H9 (cell line): ENCODE measurements at regions not wholly inside any gene's neighbourhood (a gene's known extent, or its start where the extent isn't known, plus 50 kb on each side); places are given as distances from the start of the nearest gene placed in this dataset.

Experiments
- DNase-seq: peaks from one replicate; pipeline ENCODE4 v3.0.0-alpha.2; 2017
- H2AFZ ChIP-seq: one replicate; pipeline ENCODE4 v1.6.1; 2013; ENCODE audit warnings: mild to moderate bottlenecking, low read length, control low read depth, moderate library complexity
- H2AK5ac ChIP-seq: 2 replicates; pipeline ENCODE4 v1.6.1; 2013; ENCODE audit warnings: low read length, control low read depth, mixed read lengths; ENCODE audit not compliant: insufficient read length
- H2BK120ac ChIP-seq: one replicate; pipeline ENCODE4 v1.6.1; 2013; ENCODE audit warnings: low read depth, mild to moderate bottlenecking, low read length, control low read depth, inconsistent platforms; ENCODE audit not compliant: poor library complexity, severe bottlenecking
- H2BK12ac ChIP-seq: 2 replicates; pipeline ENCODE4 v1.6.1; 2013; ENCODE audit warnings: low read length, control low read depth, mixed read lengths, low read depth; ENCODE audit not compliant: insufficient read length
- H2BK15ac ChIP-seq: 2 replicates; pipeline ENCODE4 v1.6.1; 2013; ENCODE audit warnings: low read depth, low read length, control low read depth
- H2BK20ac ChIP-seq: one replicate; pipeline ENCODE4 v1.6.1; 2013; ENCODE audit warnings: low read depth, mild to moderate bottlenecking, low read length, control low read depth, inconsistent platforms; ENCODE audit not compliant: poor library complexity, severe bottlenecking
- H2BK5ac ChIP-seq: 2 replicates; pipeline ENCODE4 v1.6.1; 2013; ENCODE audit warnings: low read length, control low read depth, mixed read lengths; ENCODE audit not compliant: insufficient read length
- H3K14ac ChIP-seq: 2 replicates; pipeline ENCODE4 v1.6.1; 2013; ENCODE audit warnings: low read length, control low read depth; ENCODE audit not compliant: insufficient read depth
- H3K18ac ChIP-seq: 2 replicates; pipeline ENCODE4 v1.6.1; 2013; ENCODE audit warnings: low read depth, mild to moderate bottlenecking, mixed read lengths, low read length, control low read depth; ENCODE audit not compliant: insufficient read length
- H3K23ac ChIP-seq: 2 replicates; pipeline ENCODE4 v1.6.1; 2013; ENCODE audit warnings: low read length, control low read depth, mixed read lengths, low read depth; ENCODE audit not compliant: insufficient read length
- H3K23me2 ChIP-seq: 2 replicates; pipeline ENCODE4 v1.6.1; 2013; ENCODE audit warnings: low read depth, mild to moderate bottlenecking, mixed read lengths, low read length, control low read depth; ENCODE audit not compliant: insufficient read length, poor library complexity, severe bottlenecking
- H3K27ac ChIP-seq: 2 replicates; pipeline ENCODE4 v1.5.1; 2013; ENCODE audit warnings: low read length, control low read depth, mixed read lengths, low read depth; ENCODE audit not compliant: insufficient read length
- H3K27me3 ChIP-seq: 2 replicates; pipeline ENCODE4 v1.6.1; 2013; ENCODE audit warnings: low read length, control low read depth, inconsistent platforms; ENCODE audit not compliant: insufficient read depth
- H3K4ac ChIP-seq: 2 replicates; pipeline ENCODE4 v1.6.1; 2013; ENCODE audit warnings: low read depth, mild to moderate bottlenecking, control low read depth, inconsistent platforms, low read length, moderate library complexity
- H3K4me1 ChIP-seq: 2 replicates; pipeline ENCODE4 v1.6.1; 2013; ENCODE audit warnings: low read length, control low read depth, inconsistent platforms; ENCODE audit not compliant: insufficient read depth
- H3K4me2 ChIP-seq: 2 replicates; pipeline ENCODE4 v1.6.1; 2013; ENCODE audit warnings: low read length, control low read depth, mixed read lengths; ENCODE audit not compliant: insufficient read length, insufficient read depth
- H3K56ac ChIP-seq: 2 replicates; pipeline ENCODE4 v1.6.1; 2013; ENCODE audit warnings: low read depth, mild to moderate bottlenecking, mixed read lengths, low read length, control low read depth; ENCODE audit not compliant: insufficient read length
- H3K79me1 ChIP-seq: 2 replicates; pipeline ENCODE4 v1.6.1; 2013; ENCODE audit warnings: low read depth, mild to moderate bottlenecking, moderate library complexity, low read length, control low read depth, inconsistent platforms; ENCODE audit not compliant: insufficient read depth, poor library complexity, severe bottlenecking
- H3K79me2 ChIP-seq: 2 replicates; pipeline ENCODE4 v1.6.1; 2013; ENCODE audit warnings: low read length, control low read depth, inconsistent platforms; ENCODE audit not compliant: insufficient read depth
- H3K9ac ChIP-seq: 2 replicates; pipeline ENCODE4 v1.6.1; 2013; ENCODE audit warnings: low read length, control low read depth, mixed read lengths; ENCODE audit not compliant: insufficient read length; ENCODE audit errors: extremely low read depth
- H3K9me3 ChIP-seq: one replicate; pipeline ENCODE4 v1.6.1; 2013; ENCODE audit warnings: low read depth, low read length, inconsistent platforms; ENCODE audit not compliant: control insufficient read depth
- H3T11ph ChIP-seq: one replicate; pipeline ENCODE4 v1.6.1; 2013; ENCODE audit warnings: mild to moderate bottlenecking, low read length, control low read depth, inconsistent platforms
- H4K20me1 ChIP-seq: one replicate; pipeline ENCODE4 v1.6.1; 2013; ENCODE audit not compliant: control insufficient read depth, insufficient read length, insufficient read depth
- H4K5ac ChIP-seq: 2 replicates; pipeline ENCODE4 v1.6.1; 2013; ENCODE audit warnings: low read depth, mild to moderate bottlenecking, mixed read lengths, low read length, control low read depth; ENCODE audit not compliant: insufficient read length
- H4K8ac ChIP-seq: replicated peaks from 2 replicates; pipeline ENCODE4 v1.6.1; 2013; ENCODE audit warnings: low read length, control low read depth, mixed read lengths, low read depth; ENCODE audit not compliant: insufficient read length
- H4K91ac ChIP-seq: 2 replicates; pipeline ENCODE4 v1.6.1; 2013; ENCODE audit warnings: low read depth, mild to moderate bottlenecking, moderate library complexity, mixed read lengths, low read length, control low read depth; ENCODE audit not compliant: insufficient read length
- H3K27ac Mint-ChIP-seq, 3 experiments: 2 replicates in 2 of 3; 3 replicates in 1 of 3; pipeline ENCODE4 v1.8.0; 2020 to 2021; ENCODE audit warnings: mixed read lengths in 3 of 3, mild to moderate bottlenecking in 1 of 3, moderate library complexity in 1 of 3
- H3K27me3 Mint-ChIP-seq: 2 replicates; pipeline ENCODE4 v1.8.0; 2021; ENCODE audit warnings: low read depth, mild to moderate bottlenecking, moderate library complexity, mixed read lengths
- H3K36me3 Mint-ChIP-seq, 3 experiments: 2 replicates in 2 of 3; 3 replicates in 1 of 3; pipeline ENCODE4 v1.8.0; 2020 to 2021; ENCODE audit warnings: low read depth in 3 of 3, mixed read lengths in 3 of 3; ENCODE audit not compliant: insufficient read depth in 1 of 3
- H3K4me1 Mint-ChIP-seq, 2 experiments: 2 replicates each; pipeline ENCODE4 v1.8.0; 2020; ENCODE audit warnings: mixed read lengths in 2 of 2
- H3K4me3 Mint-ChIP-seq, 2 experiments: 2 replicates in 1 of 2; 3 replicates in 1 of 2; pipeline ENCODE4 v1.8.0; 2020 to 2021; ENCODE audit warnings: mild to moderate bottlenecking in 2 of 2, mixed read lengths in 2 of 2, moderate library complexity in 1 of 2
- H3K9me3 Mint-ChIP-seq, 2 experiments: 2 replicates in 1 of 2; 3 replicates in 1 of 2; pipeline ENCODE4 v1.8.0; 2020; ENCODE audit warnings: mild to moderate bottlenecking in 2 of 2, mixed read lengths in 2 of 2, moderate library complexity in 1 of 2
- CTCF ChIP-seq: fragments of 200-600 bp; sonication (generic); conservative IDR thresholded peaks from 3 replicates; pipeline ENCODE4 v1.8.0; 2021; ENCODE audit warnings: antibody characterized with exemption, mild to moderate bottlenecking
- WGBS: extraction: QIAGEN DNeasy Blood & Tissue Kit; methylation state at CpG from one replicate; pipeline ENCODE4 v1.1.7; 2013; ENCODE audit warnings: missing lambda C conversion rate, low lambda C conversion rate, mixed read lengths; ENCODE audit not compliant: insufficient read length; ENCODE audit errors: extremely low coverage; 5-methylcytosine and 5-hydroxymethylcytosine counted together

DNA sequence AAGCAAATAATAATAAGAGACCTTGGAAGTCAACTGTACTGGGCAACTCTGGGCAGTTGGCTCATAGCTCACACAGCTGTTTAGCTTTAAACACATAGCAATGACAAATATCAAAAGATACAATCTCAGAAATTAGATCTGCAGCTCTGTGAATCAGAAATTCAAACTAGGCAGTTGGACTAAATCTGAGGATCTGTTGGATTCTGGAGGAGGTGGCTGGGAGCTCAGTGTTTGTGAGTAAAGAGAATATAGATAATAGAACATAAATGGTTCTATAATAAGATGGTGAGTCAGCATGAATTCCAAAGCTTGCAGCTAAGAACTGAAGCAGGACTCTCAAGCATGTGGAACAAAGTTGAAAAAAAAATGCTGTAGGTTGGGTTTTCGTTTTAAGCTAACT is 1949.4 kb upstream of the SEL1L start:
- Histone ChIP-seq H2AFZ (no peak overlapping the region), H4K5ac (no peak overlapping the region), H3K9me3 (no peaks in the 10 kb centered on the region), H3K4me2 (no peak overlapping the region), H3K4me1 (no peaks in the 10 kb centered on the region), H3K79me2 (no peaks in the 10 kb centered on the region), H2BK12ac (no peak overlapping the region), H4K91ac (no peak overlapping the region), H3K27ac (no peak overlapping the region), H3T11ph (no peak overlapping the region), H4K20me1 (no peaks in the 10 kb centered on the region), H3K9ac (no peak overlapping the region), H2BK20ac (no peak overlapping the region), H3K18ac (no peak overlapping the region), H3K79me1 (no peaks in the 10 kb centered on the region), H3K27me3 (no peaks in the 10 kb centered on the region), H2BK5ac (no peak overlapping the region), H2AK5ac (no peak overlapping the region), H3K23ac (no peak overlapping the region), H3K14ac (no peak overlapping the region), H2BK120ac (no peak overlapping the region), H3K23me2 (no peaks in the 10 kb centered on the region), H3K56ac (no peak overlapping the region), H3K4ac (no peak overlapping the region), H4K8ac (no peak overlapping the region), H2BK15ac (no peak overlapping the region)
- no peak for DNase-seq
- H3K27me3 Mint-ChIP-seq, result no peaks in the 10 kb centered on the region
- H3K27ac Mint-ChIP-seq, result no peak overlapping the region
- WGBS, result no CpG with 5 or more reads among the region's 1 CpG
- no peak for TF ChIP-seq CTCF
- H3K36me3 Mint-ChIP-seq, result no peaks in the 10 kb centered on the region
- H3K4me3 Mint-ChIP-seq, result no peak overlapping the region
- no peaks in the 10 kb centered on the region for H3K4me1 Mint-ChIP-seq
- H3K9me3 Mint-ChIP-seq, result no peaks in the 10 kb centered on the region
